Myocyte (in vitro differentiated cells): ENCODE measurements at regions not wholly inside any gene's neighbourhood (a gene's known extent, or its start where the extent isn't known, plus 50 kb on each side); places are given as distances from the start of the nearest gene placed in this dataset.
"Not testable (repeated sequence)": the region's sequence is repeated elsewhere in the genome, so short reads cannot be mapped to it uniquely, and the experiment has no call there.

Source experiments
- DNase-seq: peaks from one replicate; pipeline ENCODE4 v3.0.0-alpha.2; 2012; ENCODE audit warnings: low read depth

DNA sequence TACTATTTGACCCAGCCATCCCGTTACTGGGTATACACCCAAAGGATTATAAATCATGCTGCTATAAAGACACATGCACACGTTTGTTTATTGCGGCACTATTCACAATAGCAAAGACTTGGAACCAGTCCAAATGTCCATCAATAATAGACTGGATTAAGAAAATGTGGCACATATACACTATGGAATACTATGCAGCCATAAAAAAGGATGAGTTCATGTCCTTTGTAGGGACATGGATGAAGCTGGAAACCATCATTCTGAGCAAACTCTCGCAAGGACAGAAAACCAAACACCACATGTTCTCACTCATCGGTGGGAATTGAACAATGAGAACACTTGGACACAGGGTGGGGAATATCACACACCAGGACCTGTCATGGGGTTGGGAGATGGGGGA lies 56.7 kb upstream of the SELENOP start:
- DNase-seq = not testable (repeated sequence)

DNA sequence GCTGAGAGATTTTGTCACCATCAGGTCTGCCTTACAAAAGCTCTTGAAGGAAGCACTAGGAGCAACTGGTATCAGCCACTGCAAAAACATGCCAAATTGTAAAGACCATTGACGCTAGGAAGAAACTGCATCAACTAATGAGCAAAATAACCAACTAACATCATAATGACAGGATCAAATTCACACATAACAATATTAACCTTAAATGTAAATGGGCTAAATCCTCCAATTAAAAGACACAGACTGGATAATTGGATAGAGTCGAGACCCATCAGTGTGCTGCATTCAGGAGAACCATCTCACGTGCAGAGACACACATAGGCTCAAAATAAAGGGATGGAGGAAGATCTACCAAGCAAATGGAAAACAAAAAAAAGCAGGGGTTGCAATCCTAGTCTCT lies 53.1 kb upstream of the SELENOP start:
- not testable (repeated sequence) for DNase-seq
